IMR-90 (cell line): ENCODE measurements at regions not wholly inside any gene's neighbourhood (a gene's known extent, or its start where the extent isn't known, plus 50 kb on each side); places are given as distances from the start of the nearest gene placed in this dataset.

Experiments
- ATAC-seq: fragments of 200-7000 bp; cut with Tn5 transposase; 2 replicates; pipeline ENCODE4 v1.9.1; 2020; ENCODE audit warnings: low read depth, mild to moderate bottlenecking, moderate library complexity
- BruUV-seq: library from RNA; stranded (reverse); fragments of 400-500 nt; replicated peaks from 2 replicates; lab custom pipeline; 2021; lab: Mats Ljungman, UMichigan
- CTCF ChIA-PET: fragments of 300-600 bp; formaldehyde crosslinking; extraction: SDS; loops from one replicate; lab custom pipeline; 2021; ENCODE audit warnings: antibody characterized with exemption; lab: Yijun Ruan, JAX
- POLR2A ChIA-PET: fragments of 300-600 bp; sonication (Branson Sonifier 250); formaldehyde crosslinking; loops from one replicate; lab custom pipeline; 2022; ENCODE audit warnings: antibody characterized with exemption; ENCODE audit not compliant: unreplicated experiment; lab: Charles Lee
- DNase-seq: peaks from one replicate; pipeline ENCODE4 v3.0.0; 2013
- H2AFZ ChIP-seq: replicated peaks from 2 replicates; pipeline ENCODE3; 2013; ENCODE audit warnings: low read length, mild to moderate bottlenecking; ENCODE audit not compliant: poor library complexity
- H2AK5ac ChIP-seq: 2 replicates; pipeline ENCODE4 v1.6.1; 2013; ENCODE audit warnings: low read depth, low read length, inconsistent platforms
- H2AK9ac ChIP-seq: replicated peaks from 2 replicates; pipeline ENCODE3; 2013; ENCODE audit warnings: mild to moderate bottlenecking, low read depth, low read length, moderate library complexity; ENCODE audit not compliant: poor library complexity
- H2BK120ac ChIP-seq: 2 replicates; pipeline ENCODE4 v1.6.1; 2013; ENCODE audit warnings: low read depth, low read length, inconsistent platforms
- H2BK15ac ChIP-seq: 3 replicates; pipeline ENCODE4 v1.6.1; 2013; ENCODE audit warnings: low read depth, low read length, inconsistent platforms
- H2BK20ac ChIP-seq: 2 replicates; pipeline ENCODE4 v1.6.1; 2013; ENCODE audit warnings: low read depth, mild to moderate bottlenecking, inconsistent platforms, low read length, moderate library complexity
- H2BK5ac ChIP-seq: 2 replicates; pipeline ENCODE4 v1.6.1; 2013; ENCODE audit warnings: mild to moderate bottlenecking, low read depth, low read length, inconsistent platforms; ENCODE audit not compliant: poor library complexity, severe bottlenecking
- H3K14ac ChIP-seq: replicated peaks from 2 replicates; pipeline ENCODE4 v1.6.1; 2013; ENCODE audit warnings: low read depth, low read length, inconsistent platforms
- H3K18ac ChIP-seq: 2 replicates; pipeline ENCODE4 v1.6.1; 2013; ENCODE audit warnings: low read depth, low read length, control low read depth
- H3K23ac ChIP-seq: 2 replicates; pipeline ENCODE4 v1.6.1; 2013; ENCODE audit warnings: low read depth, low read length, inconsistent platforms
- H3K27ac ChIP-seq: 2 replicates; pipeline ENCODE4 v1.5.1; 2013; ENCODE audit warnings: mild to moderate bottlenecking, control low read depth, low read length; ENCODE audit not compliant: insufficient read depth
- H3K27me3 ChIP-seq: 2 replicates; pipeline ENCODE4 v1.6.1; 2013; ENCODE audit warnings: low read length; ENCODE audit not compliant: control insufficient read depth, insufficient read depth
- H3K36me3 ChIP-seq: 2 replicates; pipeline ENCODE4 v1.6.1; 2013; ENCODE audit warnings: low read length, mixed read lengths; ENCODE audit not compliant: control insufficient read depth, insufficient read depth
- H3K4ac ChIP-seq: 2 replicates; pipeline ENCODE4 v1.6.1; 2013; ENCODE audit warnings: low read depth, low read length, inconsistent platforms
- H3K4me1 ChIP-seq: 2 replicates; pipeline ENCODE4 v1.6.1; 2013; ENCODE audit warnings: low read length, mixed read lengths; ENCODE audit not compliant: control insufficient read depth, insufficient read depth
- H3K4me2 ChIP-seq: 2 replicates; pipeline ENCODE4 v1.6.1; 2013; ENCODE audit warnings: low read depth, mild to moderate bottlenecking, control low read depth, low read length, moderate library complexity
- H3K4me3 ChIP-seq: 2 replicates; pipeline ENCODE4 v1.5.1; 2013; ENCODE audit warnings: low read depth, mild to moderate bottlenecking, control low read depth, low read length, moderate library complexity; ENCODE audit not compliant: insufficient read depth
- H3K56ac ChIP-seq: 2 replicates; pipeline ENCODE4 v1.6.1; 2013; ENCODE audit warnings: low read length, inconsistent platforms; ENCODE audit not compliant: insufficient read depth; ENCODE audit errors: extremely low read depth
- H3K79me1 ChIP-seq, 2 experiments: 2 replicates each; pipeline ENCODE4 v1.6.1; 2013; ENCODE audit warnings: low read length in 2 of 2, inconsistent platforms in 1 of 2, low read depth in 1 of 2
- H3K9ac ChIP-seq: 2 replicates; pipeline ENCODE4 v1.6.1; 2013; ENCODE audit warnings: low read depth, low read length, control low read depth
- H3K9me1 ChIP-seq: 2 replicates; pipeline ENCODE4 v1.6.1; 2013; ENCODE audit warnings: low read length, inconsistent platforms; ENCODE audit not compliant: insufficient read depth
- H3K9me3 ChIP-seq: 2 replicates; pipeline ENCODE4 v1.6.1; 2013; ENCODE audit warnings: low read length; ENCODE audit not compliant: control insufficient read depth, insufficient read depth
- H4K20me1 ChIP-seq: 2 replicates; pipeline ENCODE4 v1.6.1; 2013; ENCODE audit warnings: low read length, inconsistent platforms; ENCODE audit not compliant: insufficient read depth
- H4K5ac ChIP-seq: 2 replicates; pipeline ENCODE4 v1.6.1; 2013; ENCODE audit warnings: mild to moderate bottlenecking, low read depth, low read length, control low read depth
- H4K8ac ChIP-seq, 2 experiments: 2 replicates each; pipeline ENCODE4 v1.6.1; 2013; ENCODE audit warnings: low read depth in 2 of 2, low read length in 2 of 2, control low read depth in 1 of 2, inconsistent platforms in 1 of 2
- H4K91ac ChIP-seq: 2 replicates; pipeline ENCODE4 v1.6.1; 2013; ENCODE audit warnings: low read depth, low read length, inconsistent platforms; ENCODE audit not compliant: insufficient read depth
- BHLHE40 ChIP-seq: fragments of 150-350 bp; IDR thresholded peaks from 2 replicates; pipeline ENCODE4 v1.6.1; 2016; ENCODE audit warnings: mild to moderate bottlenecking, low read depth, low read length
- MAZ ChIP-seq: IDR thresholded peaks from 2 replicates; pipeline ENCODE4 v1.6.1; 2012; ENCODE audit warnings: low read depth, mild to moderate bottlenecking, low read length, improper control_type of control experiment, moderate library complexity, borderline replicate concordance
- MXI1 ChIP-seq: IDR thresholded peaks from 2 replicates; pipeline ENCODE4 v1.6.1; 2012; ENCODE audit warnings: low read depth, mild to moderate bottlenecking, low read length, moderate library complexity, borderline replicate concordance
- WGBS, 2 experiments: methylation state at CpG; one replicate each; pipeline versions ENCODE4 v1.1.5 to v1.1.7; 2013; ENCODE audit warnings: missing lambda C conversion rate in 2 of 2; ENCODE audit not compliant: insufficient read length in 1 of 2; ENCODE audit errors: extremely low coverage in 2 of 2; 5-methylcytosine and 5-hydroxymethylcytosine counted together
- dilution Hi-C: fragments of 300-500 bp; cut with HindIII; formaldehyde crosslinking; loops from one replicate; pipeline ENCODE4 v1.14.3; 2018; ENCODE audit warnings: low sequenced_read_pairs; ENCODE audit not compliant: unreplicated experiment
- in situ Hi-C: fragments of 300-500 bp; cut with MboI; formaldehyde crosslinking; loops from 3 replicates; pipeline ENCODE4 v1.14.3; 2019; ENCODE audit warnings: low sequenced_read_pairs, inconsistent platforms, mixed read lengths
- intact Hi-C: fragments of 100-400 bp; cut with micrococcal nuclease; formaldehyde crosslinking; loops from 2 replicates; pipeline ENCODE4 v1.10.0; 2022

GRCh38 chr2:67877301-67877700 is 185.5 kb downstream of the C1D start:
- DNase-seq (no peak), ATAC-seq (no peak)
- Histone ChIP-seq H2AK9ac (no peak overlapping the region), H3K14ac (no peak overlapping the region), H2AFZ (no peak overlapping the region), H3K27me3 (no peaks in the 10 kb centered on the region; the same call in 1 of the 2 replicates), H3K9ac (no peak overlapping the region), H4K20me1 (no peaks in the 10 kb centered on the region), H3K23ac (no peak overlapping the region), H2BK20ac (no peak overlapping the region), H3K56ac (no peak overlapping the region), H3K9me1 (no peaks in the 10 kb centered on the region), H3K4me2 (no peak overlapping the region), H3K27ac (no peak overlapping the region), H3K9me3 (no peaks in the 10 kb centered on the region), H4K5ac (no peak overlapping the region), H2AK5ac (no peak overlapping the region), H2BK120ac (no peak overlapping the region), H3K79me1 (no peaks in the 10 kb centered on the region), H3K4me1 (no peaks in the 10 kb centered on the region; the same call in 1 of the 2 replicates), H2BK5ac (no peak overlapping the region), H4K8ac (no peak overlapping the region), H2BK15ac (no peak overlapping the region), H3K4ac (no peak overlapping the region), H3K4me3 (no peak overlapping the region), H3K36me3 (no peaks in the 10 kb centered on the region), H3K18ac (no peak overlapping the region), H4K91ac (no peak overlapping the region)
- intact Hi-C loops (no loop called here), dilution Hi-C loops (no loop called here), in situ Hi-C loops (no loop called here)
- CTCF ChIA-PET = no interaction called here
- POLR2A ChIA-PET = interaction anchor here (0.6 kb wide), 1 partner anchor 596 kb away, joined by 3 read pairs; no protein-coding TSS in a partner anchor
- BruUV-seq = no TSS peak
- no peak for TF ChIP-seq MXI1
- no peak for TF ChIP-seq BHLHE40
- TF ChIP-seq MAZ = no peak
- WGBS, 2 experiments = no CpG with 5 or more reads among the region's 3 CpGs
